ENCODE measurements at regions not wholly inside any gene's neighbourhood (a gene's known extent, or its start where the extent isn't known, plus 50 kb on each side); places are given as distances from the start of the nearest gene placed in this dataset.

GRCh38 chr2:146135245-146135644, 1615.3 kb upstream of the ZEB2 start:
- H3K27ac ChIP-seq (ENCODE audit: low read length), result no peak overlapping the region
- H3K9me3 ChIP-seq (ENCODE audit: control insufficient read depth in 1 of 2, low read length in 2 of 2), result no peaks in the 10 kb centered on the region
- no peaks in the 10 kb centered on the region for H3K4me1 ChIP-seq (ENCODE audit: control insufficient read depth in 1 of 2, insufficient read depth in 2 of 2, low read length in 2 of 2)
- H3K36me3 ChIP-seq (ENCODE audit: control insufficient read depth in 1 of 2, insufficient read depth in 2 of 2, low read length in 2 of 2), result no peaks in the 10 kb centered on the region
- H3K27me3 ChIP-seq (ENCODE audit: low read depth, low read length), result no peaks in the 10 kb centered on the region
- no peak overlapping the region for H3K4me3 ChIP-seq (ENCODE audit: low read depth in 1 of 2, low read length in 2 of 2)

GRCh38 chr2:146131785-146132184, 1611.9 kb upstream of the ZEB2 start:
- Histone ChIP-seq H3K9me3 (ENCODE audit: control insufficient read depth in 1 of 2, low read length in 2 of 2) (no peaks in the 10 kb centered on the region), H3K4me1 (ENCODE audit: control insufficient read depth in 1 of 2, insufficient read depth in 2 of 2, low read length in 2 of 2) (no peaks in the 10 kb centered on the region), H3K27me3 (ENCODE audit: low read depth, low read length) (no peaks in the 10 kb centered on the region), H3K27ac (ENCODE audit: low read length) (no peak overlapping the region), H3K36me3 (ENCODE audit: control insufficient read depth in 1 of 2, insufficient read depth in 2 of 2, low read length in 2 of 2) (no peaks in the 10 kb centered on the region), H3K4me3 (ENCODE audit: low read depth in 1 of 2, low read length in 2 of 2) (no peak overlapping the region)

- no peaks in the 10 kb centered on the region for H3K4me1 ChIP-seq (ENCODE audit: control insufficient read depth in 1 of 2, insufficient read depth in 2 of 2, low read length in 2 of 2)
- H3K9me3 ChIP-seq (ENCODE audit: control insufficient read depth in 1 of 2, low read length in 2 of 2), result no peaks in the 10 kb centered on the region
- no peaks in the 10 kb centered on the region for H3K36me3 ChIP-seq (ENCODE audit: control insufficient read depth in 1 of 2, insufficient read depth in 2 of 2, low read length in 2 of 2)
- no peak overlapping the region for H3K4me3 ChIP-seq (ENCODE audit: low read depth in 1 of 2, low read length in 2 of 2)
- H3K27me3 ChIP-seq (ENCODE audit: low read depth, low read length), result no peaks in the 10 kb centered on the region
- H3K27ac ChIP-seq (ENCODE audit: low read length), result no peak overlapping the region
These were observed 1611.1 kb upstream of the ZEB2 start for GRCh38 chr2:146131048-146131447.

- Histone ChIP-seq H3K27ac (ENCODE audit: low read length) (no peak overlapping the region), H3K9me3 (ENCODE audit: control insufficient read depth in 1 of 2, low read length in 2 of 2) (no peaks in the 10 kb centered on the region), H3K36me3 (ENCODE audit: control insufficient read depth in 1 of 2, insufficient read depth in 2 of 2, low read length in 2 of 2) (no peaks in the 10 kb centered on the region), H3K4me3 (ENCODE audit: low read depth in 1 of 2, low read length in 2 of 2) (no peak overlapping the region), H3K27me3 (ENCODE audit: low read depth, low read length) (no peaks in the 10 kb centered on the region), H3K4me1 (ENCODE audit: control insufficient read depth in 1 of 2, insufficient read depth in 2 of 2, low read length in 2 of 2) (no peaks in the 10 kb centered on the region)
These were observed 1610.4 kb upstream of the ZEB2 start for GRCh38 chr2:146130290-146130689.

GRCh38 chr2:146129231-146129630, 1609.3 kb upstream of the ZEB2 start:
- no peaks in the 10 kb centered on the region for H3K9me3 ChIP-seq (ENCODE audit: control insufficient read depth in 1 of 2, low read length in 2 of 2)
- no peaks in the 10 kb centered on the region for H3K4me1 ChIP-seq (ENCODE audit: control insufficient read depth in 1 of 2, insufficient read depth in 2 of 2, low read length in 2 of 2)
- no peaks in the 10 kb centered on the region for H3K36me3 ChIP-seq (ENCODE audit: control insufficient read depth in 1 of 2, insufficient read depth in 2 of 2, low read length in 2 of 2)

GRCh38 chr2:146128216-146128615, 1608.3 kb upstream of the ZEB2 start:
- Histone ChIP-seq H3K4me1 (ENCODE audit: control insufficient read depth in 1 of 2, insufficient read depth in 2 of 2, low read length in 2 of 2) (no peaks in the 10 kb centered on the region), H3K4me3 (ENCODE audit: low read depth in 1 of 2, low read length in 2 of 2) (no peak overlapping the region), H3K9me3 (ENCODE audit: control insufficient read depth in 1 of 2, low read length in 2 of 2) (no peaks in the 10 kb centered on the region), H3K36me3 (ENCODE audit: control insufficient read depth in 1 of 2, insufficient read depth in 2 of 2, low read length in 2 of 2) (no peaks in the 10 kb centered on the region), H3K27me3 (ENCODE audit: low read depth, low read length) (no peaks in the 10 kb centered on the region), H3K27ac (ENCODE audit: low read length) (no peak overlapping the region)

More at GRCh38 chr2:146129231-146129630, 1609.3 kb upstream of the ZEB2 start:
- Histone ChIP-seq H3K4me3 (ENCODE audit: low read depth in 1 of 2, low read length in 2 of 2) (no peak overlapping the region), H3K27me3 (ENCODE audit: low read depth, low read length) (no peaks in the 10 kb centered on the region), H3K27ac (ENCODE audit: low read length) (no peak overlapping the region)

GRCh38 chr2:146125551-146125950, 1605.6 kb upstream of the ZEB2 start:
- H3K4me1 ChIP-seq (ENCODE audit: control insufficient read depth in 1 of 2, insufficient read depth in 2 of 2, low read length in 2 of 2), result no peaks in the 10 kb centered on the region
- H3K27me3 ChIP-seq (ENCODE audit: low read depth, low read length), result no peaks in the 10 kb centered on the region
- no peak overlapping the region for H3K27ac ChIP-seq (ENCODE audit: low read length)
- H3K9me3 ChIP-seq (ENCODE audit: control insufficient read depth in 1 of 2, low read length in 2 of 2), result no peaks in the 10 kb centered on the region
- H3K4me3 ChIP-seq (ENCODE audit: low read depth in 1 of 2, low read length in 2 of 2), result no peak overlapping the region
- no peaks in the 10 kb centered on the region for H3K36me3 ChIP-seq (ENCODE audit: control insufficient read depth in 1 of 2, insufficient read depth in 2 of 2, low read length in 2 of 2)

- Histone ChIP-seq H3K27ac (ENCODE audit: low read length) (no peak overlapping the region), H3K4me3 (ENCODE audit: low read depth in 1 of 2, low read length in 2 of 2) (no peak overlapping the region), H3K4me1 (ENCODE audit: control insufficient read depth in 1 of 2, insufficient read depth in 2 of 2, low read length in 2 of 2) (no peaks in the 10 kb centered on the region), H3K27me3 (ENCODE audit: low read depth, low read length) (no peaks in the 10 kb centered on the region), H3K9me3 (ENCODE audit: control insufficient read depth in 1 of 2, low read length in 2 of 2) (no peaks in the 10 kb centered on the region), H3K36me3 (ENCODE audit: control insufficient read depth in 1 of 2, insufficient read depth in 2 of 2, low read length in 2 of 2) (no peaks in the 10 kb centered on the region)
These were observed 1604.8 kb upstream of the ZEB2 start for GRCh38 chr2:146124741-146125140.

GRCh38 chr2:146123714-146124113, 1603.8 kb upstream of the ZEB2 start:
- H3K27me3 ChIP-seq (ENCODE audit: low read depth, low read length), result no peaks in the 10 kb centered on the region
- H3K9me3 ChIP-seq (ENCODE audit: control insufficient read depth in 1 of 2, low read length in 2 of 2), result no peaks in the 10 kb centered on the region

GRCh38 chr2:146123256-146123655, 1603.3 kb upstream of the ZEB2 start:
- Histone ChIP-seq H3K27ac (ENCODE audit: low read length) (no peak overlapping the region), H3K27me3 (ENCODE audit: low read depth, low read length) (no peaks in the 10 kb centered on the region), H3K4me3 (ENCODE audit: low read depth in 1 of 2, low read length in 2 of 2) (no peak overlapping the region), H3K4me1 (ENCODE audit: control insufficient read depth in 1 of 2, insufficient read depth in 2 of 2, low read length in 2 of 2) (no peaks in the 10 kb centered on the region), H3K9me3 (ENCODE audit: control insufficient read depth in 1 of 2, low read length in 2 of 2) (no peaks in the 10 kb centered on the region), H3K36me3 (ENCODE audit: control insufficient read depth in 1 of 2, insufficient read depth in 2 of 2, low read length in 2 of 2) (no peaks in the 10 kb centered on the region)

More at GRCh38 chr2:146123714-146124113, 1603.8 kb upstream of the ZEB2 start:
- Histone ChIP-seq H3K4me3 (ENCODE audit: low read depth in 1 of 2, low read length in 2 of 2) (no peak overlapping the region), H3K27ac (ENCODE audit: low read length) (no peak overlapping the region), H3K36me3 (ENCODE audit: control insufficient read depth in 1 of 2, insufficient read depth in 2 of 2, low read length in 2 of 2) (no peaks in the 10 kb centered on the region), H3K4me1 (ENCODE audit: control insufficient read depth in 1 of 2, insufficient read depth in 2 of 2, low read length in 2 of 2) (no peaks in the 10 kb centered on the region)

- Histone ChIP-seq H3K4me1 (ENCODE audit: control insufficient read depth in 1 of 2, insufficient read depth in 2 of 2, low read length in 2 of 2) (no peaks in the 10 kb centered on the region), H3K36me3 (ENCODE audit: control insufficient read depth in 1 of 2, insufficient read depth in 2 of 2, low read length in 2 of 2) (no peaks in the 10 kb centered on the region), H3K4me3 (ENCODE audit: low read depth in 1 of 2, low read length in 2 of 2) (no peak overlapping the region), H3K27ac (ENCODE audit: low read length) (no peak overlapping the region), H3K9me3 (ENCODE audit: control insufficient read depth in 1 of 2, low read length in 2 of 2) (no peaks in the 10 kb centered on the region), H3K27me3 (ENCODE audit: low read depth, low read length) (no peaks in the 10 kb centered on the region)
These were observed 1599.7 kb upstream of the ZEB2 start for GRCh38 chr2:146119586-146119985.

- no peaks in the 10 kb centered on the region for H3K4me1 ChIP-seq (ENCODE audit: control insufficient read depth in 1 of 2, insufficient read depth in 2 of 2, low read length in 2 of 2)
- H3K4me3 ChIP-seq (ENCODE audit: low read depth in 1 of 2, low read length in 2 of 2), result no peak overlapping the region
- H3K36me3 ChIP-seq (ENCODE audit: control insufficient read depth in 1 of 2, insufficient read depth in 2 of 2, low read length in 2 of 2), result no peaks in the 10 kb centered on the region
- no peak overlapping the region for H3K27ac ChIP-seq (ENCODE audit: low read length)
- H3K9me3 ChIP-seq (ENCODE audit: control insufficient read depth in 1 of 2, low read length in 2 of 2), result no peaks in the 10 kb centered on the region
- no peaks in the 10 kb centered on the region for H3K27me3 ChIP-seq (ENCODE audit: low read depth, low read length)
These were observed 1589.1 kb upstream of the ZEB2 start for GRCh38 chr2:146108993-146109392.

Data from muscle layer of duodenum (tissue), 2 donors.